GM10266 (cell line): ENCODE measurements at regions not wholly inside any gene's neighbourhood (a gene's known extent, or its start where the extent isn't known, plus 50 kb on each side); places are given as distances from the start of the nearest gene placed in this dataset.

Source experiments
- DNase-seq: peaks from one replicate; pipeline ENCODE4 v3.0.0; 2012; ENCODE audit errors: extremely low spot score
- TF ChIP-seq, protein P1 (sequence below): IDR thresholded peaks from 2 replicates; pipeline ENCODE4 v1.5.1; 2012; ENCODE audit warnings: mild to moderate bottlenecking, low read depth; ENCODE audit not compliant: control insufficient read depth, insufficient read depth; ENCODE audit errors: missing control alignments

DNA sequence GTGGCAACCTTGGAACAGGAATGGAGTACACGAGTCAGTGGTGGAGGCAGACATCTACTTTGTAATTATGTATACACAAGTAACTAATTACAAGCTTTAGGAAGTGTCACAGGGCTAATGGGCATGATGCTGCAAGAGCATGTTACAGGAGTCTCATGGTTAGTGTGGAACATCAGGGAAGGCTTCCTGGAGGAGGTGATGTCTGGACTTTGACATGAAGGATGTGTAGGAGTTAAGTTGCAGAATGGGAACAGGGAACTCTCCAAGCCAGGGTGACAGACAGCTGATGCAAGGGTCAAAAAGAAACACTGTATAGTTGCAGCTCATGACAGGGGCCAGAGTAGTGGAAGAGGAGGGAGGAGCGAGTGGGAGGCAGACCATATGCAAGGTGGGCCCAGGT lies 483.8 kb upstream of the EEF2KMT start:
- no peak for DNase-seq
- TF ChIP-seq, protein P1, sequence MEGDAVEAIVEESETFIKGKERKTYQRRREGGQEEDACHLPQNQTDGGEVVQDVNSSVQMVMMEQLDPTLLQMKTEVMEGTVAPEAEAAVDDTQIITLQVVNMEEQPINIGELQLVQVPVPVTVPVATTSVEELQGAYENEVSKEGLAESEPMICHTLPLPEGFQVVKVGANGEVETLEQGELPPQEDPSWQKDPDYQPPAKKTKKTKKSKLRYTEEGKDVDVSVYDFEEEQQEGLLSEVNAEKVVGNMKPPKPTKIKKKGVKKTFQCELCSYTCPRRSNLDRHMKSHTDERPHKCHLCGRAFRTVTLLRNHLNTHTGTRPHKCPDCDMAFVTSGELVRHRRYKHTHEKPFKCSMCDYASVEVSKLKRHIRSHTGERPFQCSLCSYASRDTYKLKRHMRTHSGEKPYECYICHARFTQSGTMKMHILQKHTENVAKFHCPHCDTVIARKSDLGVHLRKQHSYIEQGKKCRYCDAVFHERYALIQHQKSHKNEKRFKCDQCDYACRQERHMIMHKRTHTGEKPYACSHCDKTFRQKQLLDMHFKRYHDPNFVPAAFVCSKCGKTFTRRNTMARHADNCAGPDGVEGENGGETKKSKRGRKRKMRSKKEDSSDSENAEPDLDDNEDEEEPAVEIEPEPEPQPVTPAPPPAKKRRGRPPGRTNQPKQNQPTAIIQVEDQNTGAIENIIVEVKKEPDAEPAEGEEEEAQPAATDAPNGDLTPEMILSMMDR: no peak

DNA sequence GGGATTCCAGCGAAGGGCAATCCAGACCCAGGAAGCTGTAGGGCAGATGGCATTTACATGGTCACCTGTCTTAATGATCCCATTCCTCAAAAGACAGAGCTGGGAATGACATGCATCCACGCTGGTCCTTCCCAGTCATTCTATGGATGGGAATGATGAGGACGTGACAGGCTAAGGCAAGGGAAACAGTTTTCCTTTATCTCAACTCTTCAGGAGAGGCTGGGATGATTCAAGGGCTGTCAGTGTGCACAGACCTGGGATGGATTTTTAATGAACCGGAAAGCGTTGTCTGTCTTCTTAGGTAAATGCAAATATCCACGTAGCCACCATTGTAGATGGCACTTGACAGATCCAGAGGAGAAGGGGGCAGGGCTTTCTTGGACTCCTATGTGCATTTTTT lies 483.2 kb upstream of the EEF2KMT start:
- TF ChIP-seq, protein P1: no peak
- no peak for DNase-seq

DNA sequence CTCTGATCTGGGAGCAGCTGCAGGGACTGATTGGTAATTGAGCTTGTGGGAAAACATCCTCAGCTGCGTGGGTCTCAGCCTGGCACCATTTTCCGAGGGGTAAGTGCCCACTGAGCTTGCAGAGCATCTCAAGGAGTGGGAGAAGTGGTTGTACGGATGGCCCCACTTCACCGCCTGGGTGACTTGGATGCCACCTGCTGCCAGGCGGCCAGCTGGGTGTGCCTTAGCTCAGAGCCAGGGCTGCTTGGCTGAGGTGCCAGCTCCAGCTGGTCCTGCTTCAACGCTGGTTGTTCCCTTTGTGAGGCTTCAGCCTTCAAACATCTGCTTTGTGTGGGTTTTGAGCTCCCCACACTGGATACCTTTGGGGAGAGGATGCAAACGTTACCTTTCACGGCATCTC lies 482.7 kb upstream of the EEF2KMT start:
- no peak for DNase-seq
- TF ChIP-seq, protein P1: no peak

DNA sequence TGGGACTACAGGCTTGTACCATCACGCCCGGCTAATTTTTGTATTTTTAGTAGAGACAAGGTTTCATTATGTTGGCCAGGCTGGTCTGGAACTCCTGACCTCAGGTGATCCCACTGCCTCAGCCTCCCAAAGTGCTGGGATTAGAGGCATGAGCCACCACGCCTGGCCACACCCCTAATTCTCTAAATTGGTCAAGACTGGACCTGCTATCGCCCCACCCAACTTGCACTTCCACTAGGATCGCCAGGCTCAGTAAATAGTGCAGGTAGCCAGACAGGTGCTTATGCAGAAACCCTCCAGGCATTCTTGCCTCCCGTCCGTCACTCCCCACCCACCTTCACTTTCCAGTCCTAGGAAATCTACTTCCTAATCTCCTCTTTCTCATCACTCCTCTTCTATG lies 481.4 kb upstream of the EEF2KMT start:
- TF ChIP-seq, protein P1: no peak
- no peak for DNase-seq

DNA sequence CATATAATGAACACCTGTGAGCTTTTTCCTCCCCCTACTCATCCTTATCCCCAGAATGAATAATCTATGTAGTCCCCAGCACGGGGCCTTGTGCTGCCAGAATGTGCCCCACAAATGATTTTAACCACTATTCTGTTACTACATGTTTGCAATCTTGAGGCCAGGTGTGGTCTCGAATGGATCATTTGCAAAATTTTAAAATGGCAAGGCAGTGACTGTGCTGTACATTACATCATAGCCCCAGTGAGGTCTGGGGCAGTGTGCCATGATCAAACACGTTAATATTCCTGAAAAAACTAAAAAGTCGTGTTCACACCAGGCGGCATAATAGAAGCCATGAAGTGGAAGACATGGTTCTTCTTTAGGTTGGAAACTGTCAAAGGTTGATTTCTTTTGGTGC lies 479.9 kb upstream of the EEF2KMT start:
- TF ChIP-seq, protein P1: no peak
- DNase-seq: no peak

DNA sequence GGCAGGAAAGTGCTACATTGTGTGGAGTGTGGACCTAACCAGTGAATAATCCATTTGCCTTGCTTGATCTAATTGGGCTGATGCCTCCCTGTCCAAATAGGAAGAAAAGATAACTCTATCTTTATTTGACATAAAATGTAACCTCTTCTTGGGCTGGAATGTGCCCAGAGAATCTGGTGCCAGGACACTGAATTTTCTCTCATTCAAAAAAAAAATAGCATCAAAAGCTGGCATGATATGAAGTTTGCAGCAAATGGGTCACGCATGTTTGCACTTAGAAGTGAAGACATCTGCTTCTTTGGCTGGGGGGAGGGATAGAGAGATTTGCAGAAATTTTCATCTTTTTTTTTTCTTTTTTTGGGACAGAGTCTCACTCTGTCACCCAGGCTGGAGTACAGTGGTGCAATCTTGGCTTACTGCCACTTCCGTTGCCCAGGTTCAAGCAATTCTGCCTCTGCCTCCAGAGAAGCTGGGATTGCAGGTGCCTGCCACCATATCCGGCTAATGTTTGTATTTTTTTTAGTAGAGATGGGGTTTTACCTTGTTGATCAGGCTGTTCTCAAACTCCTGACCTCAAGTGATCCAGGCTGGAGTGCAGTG lies 478.2 kb upstream of the EEF2KMT start:
- TF ChIP-seq, protein P1: no peak
- no peak for DNase-seq

DNA sequence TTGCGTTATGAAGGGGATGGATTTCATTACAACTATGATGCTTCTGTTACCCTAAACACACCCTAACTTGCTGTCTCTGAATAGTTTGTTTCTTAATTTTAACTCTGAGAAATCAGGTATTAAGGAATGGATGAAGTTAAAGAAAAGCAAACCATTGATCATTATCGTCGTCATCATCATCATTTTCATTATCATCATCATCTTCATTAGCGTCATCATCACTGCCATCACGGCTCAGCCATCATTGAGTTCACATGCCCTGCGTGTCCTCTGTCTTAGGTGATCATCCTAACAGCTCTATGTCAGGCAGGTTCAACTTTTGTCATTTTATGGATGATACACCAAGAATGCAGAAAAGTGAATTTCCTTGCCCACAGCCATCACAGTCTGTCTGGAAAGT lies 477.5 kb upstream of the EEF2KMT start:
- TF ChIP-seq, protein P1: no peak
- DNase-seq: no peak
